GM19023 (cell line): ENCODE measurements at regions not wholly inside any gene's neighbourhood (a gene's known extent, or its start where the extent isn't known, plus 50 kb on each side); places are given as distances from the start of the nearest gene placed in this dataset.

ENCODE experiments used
- ATAC-seq: cut with Tn5 transposase; IDR thresholded peaks from one replicate; pipeline ENCODE4 v1.9.1; 2021; ENCODE audit warnings: mild to moderate bottlenecking, moderate library complexity; ENCODE audit not compliant: unreplicated experiment

DNA sequence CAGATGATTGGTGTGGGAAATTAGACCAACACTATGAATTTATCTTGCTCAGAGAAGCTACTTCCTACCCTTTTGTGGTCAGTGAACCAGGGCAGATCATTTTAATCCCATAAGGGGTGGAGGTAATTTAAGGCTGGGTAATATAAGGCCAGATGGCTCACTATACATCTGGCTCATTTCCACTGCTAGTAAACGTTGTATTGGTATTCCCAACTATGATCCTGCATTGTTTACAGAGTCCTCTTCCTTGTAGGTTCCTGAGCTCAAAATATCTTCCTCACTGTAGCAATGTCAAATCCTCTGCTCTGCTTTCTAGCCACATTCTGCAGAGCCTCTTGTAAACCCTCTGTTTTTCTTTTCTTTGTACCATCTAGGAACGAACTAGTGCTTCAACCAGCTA lies 93.0 kb upstream of the MGAT4C start:
- no peak for ATAC-seq

DNA sequence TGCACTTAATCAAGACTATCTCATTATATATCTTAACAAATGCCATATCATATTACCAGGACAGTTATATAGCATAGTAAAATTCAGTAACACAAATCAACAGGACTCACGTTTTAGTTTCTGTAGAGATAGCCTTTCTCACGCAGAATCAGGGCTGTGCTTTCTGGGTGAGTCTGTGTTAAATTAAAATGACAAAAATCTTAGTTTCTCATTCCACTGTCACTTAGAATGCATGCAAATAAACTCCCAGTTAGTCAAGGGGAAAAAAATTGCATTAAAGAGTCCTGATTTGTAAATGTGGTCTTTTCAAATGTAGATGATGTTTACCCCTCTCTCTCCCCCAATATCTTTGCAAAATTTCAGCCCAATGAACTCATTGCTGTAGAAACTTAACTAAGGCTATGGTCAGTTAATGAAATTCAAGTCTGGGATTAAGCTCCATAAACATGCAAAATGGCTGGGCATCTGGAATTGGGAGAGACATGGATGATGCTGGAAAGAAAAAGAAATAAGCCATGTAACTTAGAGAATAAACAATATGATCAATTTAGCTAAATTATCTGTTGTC lies 77.8 kb upstream of the MGAT4C start:
- no peak for ATAC-seq

DNA sequence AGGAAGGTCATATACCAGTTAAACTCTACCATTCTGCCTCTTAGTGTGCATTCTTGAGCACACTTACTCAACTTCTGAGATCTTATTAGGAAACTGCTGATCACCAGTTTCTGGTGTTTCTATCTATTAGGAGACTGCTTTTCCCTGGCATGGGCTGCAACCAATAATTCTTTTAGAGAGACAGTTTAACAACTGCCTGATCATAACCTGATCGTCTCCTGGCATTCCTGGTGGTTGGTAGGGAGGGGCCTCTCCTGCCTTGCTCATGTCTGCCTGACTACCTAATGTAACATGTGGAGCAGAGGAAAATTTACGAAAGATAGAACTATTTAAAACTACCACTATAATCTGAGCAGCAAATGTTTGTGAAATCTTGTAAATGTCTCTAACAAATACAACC lies 75.3 kb upstream of the MGAT4C start:
- ATAC-seq = no peak

DNA sequence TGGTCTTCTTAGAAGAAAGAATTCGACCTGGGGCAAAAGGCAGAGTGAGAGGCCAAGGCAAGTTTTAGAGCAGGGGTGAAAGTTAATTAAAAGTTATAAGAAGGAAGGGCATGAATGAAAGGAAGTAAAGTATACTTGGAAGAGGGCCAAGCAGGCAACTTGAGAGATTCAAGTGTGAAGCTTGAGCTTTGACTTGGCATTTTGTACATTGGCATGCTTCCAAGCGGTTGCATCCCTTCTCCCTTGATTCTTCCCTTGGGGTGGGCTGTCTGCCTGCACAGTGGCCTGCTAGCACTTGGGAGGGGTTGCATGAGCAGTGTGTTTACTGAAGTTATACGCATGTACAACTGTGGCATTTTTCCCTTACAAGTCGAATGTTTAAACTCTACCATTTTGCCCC lies 74.8 kb upstream of the MGAT4C start:
- ATAC-seq = no peak

DNA sequence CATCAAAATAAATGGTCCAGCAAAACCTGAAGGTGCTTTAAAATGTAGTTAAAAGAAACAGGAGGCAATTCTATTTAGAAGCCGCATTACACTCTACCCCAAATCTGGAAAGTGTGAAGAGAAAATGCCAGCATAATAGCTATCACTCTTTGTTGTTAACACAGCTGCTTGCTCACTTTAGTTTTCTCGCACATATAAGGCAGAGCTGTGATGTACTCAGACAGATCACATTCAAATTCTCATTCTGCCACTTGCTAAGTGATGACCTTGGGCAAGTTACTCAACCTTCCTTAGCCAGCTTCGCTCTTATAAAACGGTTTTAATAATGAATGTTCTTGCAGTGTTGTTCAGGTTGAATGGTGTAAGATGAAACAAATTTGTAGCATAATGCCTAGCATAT lies 56.0 kb upstream of the MGAT4C start:
- ATAC-seq = no peak
